HG03460 (cell line): ENCODE measurements at regions not wholly inside any gene's neighbourhood (a gene's known extent, or its start where the extent isn't known, plus 50 kb on each side); places are given as distances from the start of the nearest gene placed in this dataset.

Source experiments
- ATAC-seq: cut with Tn5 transposase; IDR thresholded peaks from one replicate; pipeline ENCODE4 v1.9.1; 2021; ENCODE audit not compliant: unreplicated experiment

GRCh38 chr14:101064121-101064661 lies 160.7 kb upstream of the RTL1 start:
- ATAC-seq, result no peak

- no peak for ATAC-seq
These were observed 161.2 kb upstream of the RTL1 start for GRCh38 chr14:101064718-101065117.

GRCh38 chr14:101065246-101065645 lies 161.7 kb upstream of the RTL1 start:
- ATAC-seq, result no peak

- ATAC-seq, result no peak
These were observed 162.5 kb upstream of the RTL1 start for GRCh38 chr14:101065696-101066694.

GRCh38 chr14:101066826-101067510 lies 163.4 kb upstream of the RTL1 start:
- ATAC-seq, result no peak

GRCh38 chr14:101068313-101069227 lies 165.0 kb upstream of the RTL1 start:
- ATAC-seq, result no peak

- ATAC-seq, result no peak
These were observed 165.7 kb upstream of the RTL1 start for GRCh38 chr14:101069228-101069549.

GRCh38 chr14:101069666-101070362 lies 166.3 kb upstream of the RTL1 start:
- no peak for ATAC-seq

GRCh38 chr14:101070540-101071492 lies 167.3 kb upstream of the RTL1 start:
- no peak for ATAC-seq

GRCh38 chr14:101071493-101071906 lies 168.0 kb upstream of the RTL1 start:
- no peak for ATAC-seq

- no peak for ATAC-seq
These were observed 168.5 kb upstream of the RTL1 start for GRCh38 chr14:101072070-101072469.

- no peak for ATAC-seq
These were observed 169.0 kb upstream of the RTL1 start for GRCh38 chr14:101072531-101072930.

GRCh38 chr14:101072945-101073597 lies 169.5 kb upstream of the RTL1 start:
- ATAC-seq, result peak; percentile 82

- no peak for ATAC-seq
These were observed 170.1 kb upstream of the RTL1 start for GRCh38 chr14:101073598-101073965.

GRCh38 chr14:101074196-101075024 lies 170.9 kb upstream of the RTL1 start:
- ATAC-seq, result no peak

GRCh38 chr14:101075025-101075800 lies 171.7 kb upstream of the RTL1 start:
- peak; percentile 55 for ATAC-seq

GRCh38 chr14:101075801-101076413 lies 172.4 kb upstream of the RTL1 start:
- no peak for ATAC-seq
